ENCODE measurements at regions not wholly inside any gene's neighbourhood (a gene's known extent, or its start where the extent isn't known, plus 50 kb on each side); places are given as distances from the start of the nearest gene placed in this dataset.

- TF ChIP-seq CTCF (IDR thresholded peaks at IDR 0.05) (no peak), POLR2A (IDR thresholded peaks at IDR 0.05; ENCODE audit: low read depth) (no peak), EP300 (IDR thresholded peaks at IDR 0.05) (no peak), POLR2AphosphoS5 (IDR thresholded peaks at IDR 0.05) (no peak)
These were observed 155.1 kb downstream of the TRIB2 start for GRCh38 chr2:12871694-12872315.
